ENCODE measurements at regions not wholly inside any gene's neighbourhood (a gene's known extent, or its start where the extent isn't known, plus 50 kb on each side); places are given as distances from the start of the nearest gene placed in this dataset.

DNA sequence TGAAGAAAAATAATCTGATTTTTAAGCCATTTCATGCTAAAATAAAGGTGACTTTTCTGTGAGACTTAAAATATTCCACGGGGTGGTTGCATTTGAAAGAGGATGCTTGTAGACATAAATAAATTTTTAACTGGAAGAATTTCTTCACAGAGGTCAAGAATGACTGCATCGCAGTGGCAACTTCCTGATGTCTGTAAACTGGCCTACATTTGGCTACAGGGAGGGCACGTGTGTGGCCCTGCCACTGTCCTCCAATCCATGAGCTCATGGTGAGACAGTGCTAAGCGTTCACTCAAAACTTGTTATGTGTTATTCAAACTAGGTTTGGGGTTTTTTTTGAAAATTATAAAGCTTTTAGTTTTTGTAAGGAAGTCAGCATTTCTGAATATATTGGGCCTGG is 1089.3 kb downstream of the EFNB2 start:
- no peak for TF ChIP-seq EZH2 (IDR thresholded peaks at IDR 0.05)
- TF ChIP-seq POLR2AphosphoS5 (IDR thresholded peaks at IDR 0.05; ENCODE audit: borderline replicate concordance, low read depth, low read length), result no peak

Data from SK-N-MC (cell line).